ENCODE measurements at regions not wholly inside any gene's neighbourhood (a gene's known extent, or its start where the extent isn't known, plus 50 kb on each side); places are given as distances from the start of the nearest gene placed in this dataset.

- Histone ChIP-seq H3K9ac (no peak overlapping the region), H3K4me2 (ENCODE audit: low read length) (no peak overlapping the region), H2AFZ (no peak overlapping the region), H3K9me3 (ENCODE audit: control insufficient read depth, low read length) (no peaks in the 10 kb centered on the region), H3K4me1 (no peaks in the 10 kb centered on the region), H3K79me2 (no peaks in the 10 kb centered on the region), H3K27ac (no peak overlapping the region), H3K27me3 (ENCODE audit: control insufficient read depth, insufficient read depth, low read length) (no peaks in the 10 kb centered on the region), H3K4me3 (ENCODE audit: low read depth, low read length) (no peak overlapping the region), H3K36me3 (ENCODE audit: control insufficient read depth, insufficient read depth, low read length) (no peaks in the 10 kb centered on the region)
- peak; percentile 45 for TF ChIP-seq CTCF (IDR thresholded peaks at IDR 0.05)
These were observed 354.4 kb upstream of the DACH1 start for GRCh38 chr13:72221276-72221962.

- Histone ChIP-seq H3K9me3 (ENCODE audit: control insufficient read depth, low read length) (no peaks in the 10 kb centered on the region), H3K27ac (no peak overlapping the region), H3K4me3 (ENCODE audit: low read depth, low read length) (no peak overlapping the region), H3K79me2 (no peaks in the 10 kb centered on the region), H3K9ac (no peak overlapping the region), H3K4me2 (ENCODE audit: low read length) (no peak overlapping the region), H2AFZ (no peak overlapping the region), H3K27me3 (ENCODE audit: control insufficient read depth, insufficient read depth, low read length) (no peaks in the 10 kb centered on the region), H3K4me1 (no peaks in the 10 kb centered on the region), H3K36me3 (ENCODE audit: control insufficient read depth, insufficient read depth, low read length) (no peaks in the 10 kb centered on the region)
- TF ChIP-seq CTCF (IDR thresholded peaks at IDR 0.05), result no peak
These were observed 352.0 kb upstream of the DACH1 start for GRCh38 chr13:72218966-72219365.

- no peak overlapping the region for H3K9ac ChIP-seq
- no peaks in the 10 kb centered on the region for H3K9me3 ChIP-seq (ENCODE audit: control insufficient read depth, low read length)
These were observed 350.1 kb upstream of the DACH1 start for GRCh38 chr13:72217142-72217541.

GRCh38 chr13:72208112-72208645, 341.2 kb upstream of the DACH1 start:
- H3K9ac ChIP-seq, result no peak overlapping the region
- no peaks in the 10 kb centered on the region for H3K79me2 ChIP-seq
- no peaks in the 10 kb centered on the region for H3K9me3 ChIP-seq (ENCODE audit: control insufficient read depth, low read length)
- no peaks in the 10 kb centered on the region for H3K36me3 ChIP-seq (ENCODE audit: control insufficient read depth, insufficient read depth, low read length)
- H3K27ac ChIP-seq, result no peak overlapping the region
- no peak overlapping the region for H2AFZ ChIP-seq
- H3K27me3 ChIP-seq (ENCODE audit: control insufficient read depth, insufficient read depth, low read length), result no peaks in the 10 kb centered on the region
- H3K4me1 ChIP-seq, result no peaks in the 10 kb centered on the region
- TF ChIP-seq CTCF (IDR thresholded peaks at IDR 0.05), result no peak
- no peak overlapping the region for H3K4me3 ChIP-seq (ENCODE audit: low read depth, low read length)
- H3K4me2 ChIP-seq (ENCODE audit: low read length), result no peak overlapping the region

More at GRCh38 chr13:72217142-72217541, 350.1 kb upstream of the DACH1 start:
- Histone ChIP-seq H3K27me3 (ENCODE audit: control insufficient read depth, insufficient read depth, low read length) (no peaks in the 10 kb centered on the region), H3K36me3 (ENCODE audit: control insufficient read depth, insufficient read depth, low read length) (no peaks in the 10 kb centered on the region), H3K4me2 (ENCODE audit: low read length) (no peak overlapping the region), H3K4me3 (ENCODE audit: low read depth, low read length) (no peak overlapping the region), H3K4me1 (no peaks in the 10 kb centered on the region), H3K79me2 (no peaks in the 10 kb centered on the region), H2AFZ (no peak overlapping the region), H3K27ac (no peak overlapping the region)
- no peak for TF ChIP-seq CTCF (IDR thresholded peaks at IDR 0.05)

- no peak overlapping the region for H3K4me2 ChIP-seq (ENCODE audit: low read length)
- no peaks in the 10 kb centered on the region for H3K36me3 ChIP-seq (ENCODE audit: control insufficient read depth, insufficient read depth, low read length)
- no peak overlapping the region for H2AFZ ChIP-seq
- no peaks in the 10 kb centered on the region for H3K9me3 ChIP-seq (ENCODE audit: control insufficient read depth, low read length)
- no peak overlapping the region for H3K27ac ChIP-seq
- H3K9ac ChIP-seq, result no peak overlapping the region
- no peaks in the 10 kb centered on the region for H3K79me2 ChIP-seq
- no peaks in the 10 kb centered on the region for H3K4me1 ChIP-seq
- no peaks in the 10 kb centered on the region for H3K27me3 ChIP-seq (ENCODE audit: control insufficient read depth, insufficient read depth, low read length)
- no peak overlapping the region for H3K4me3 ChIP-seq (ENCODE audit: low read depth, low read length)
- no peak for TF ChIP-seq CTCF (IDR thresholded peaks at IDR 0.05)
These were observed 338.8 kb upstream of the DACH1 start for GRCh38 chr13:72205773-72206172.

Data from parathyroid adenoma (tissue), 2 donors.